GM10266 (cell line): ENCODE measurements at regions not wholly inside any gene's neighbourhood (a gene's known extent, or its start where the extent isn't known, plus 50 kb on each side); places are given as distances from the start of the nearest gene placed in this dataset.
"Not testable (repeated sequence)": the region's sequence is repeated elsewhere in the genome, so short reads cannot be mapped to it uniquely, and the experiment has no call there.

ENCODE experiments used
- DNase-seq: peaks from one replicate; pipeline ENCODE4 v3.0.0; 2012; ENCODE audit errors: extremely low spot score
- CTCF ChIP-seq: IDR thresholded peaks from 2 replicates; pipeline ENCODE4 v1.5.1; 2012; ENCODE audit warnings: mild to moderate bottlenecking, low read depth; ENCODE audit not compliant: control insufficient read depth, insufficient read depth; ENCODE audit errors: missing control alignments

- DNase-seq: no peak
- TF ChIP-seq CTCF: no peak
Observed at GRCh38 chrY:12212394-12212793, 488.6 kb upstream of the USP9Y start.

GRCh38 chrY:12215564-12216022, 485.4 kb upstream of the USP9Y start:
- DNase-seq: no peak
- no peak for TF ChIP-seq CTCF

GRCh38 chrY:12230921-12231320, 470.1 kb upstream of the USP9Y start:
- DNase-seq: no peak
- no peak for TF ChIP-seq CTCF

- DNase-seq: no peak
- no peak for TF ChIP-seq CTCF
Observed at GRCh38 chrY:12236399-12236798, 464.6 kb upstream of the USP9Y start.

GRCh38 chrY:12240326-12240725, 460.7 kb upstream of the USP9Y start:
- not testable (repeated sequence) for DNase-seq

- TF ChIP-seq CTCF: no peak
Observed at GRCh38 chrY:12244146-12244545, 456.9 kb upstream of the USP9Y start.

GRCh38 chrY:12253756-12254155, 447.3 kb upstream of the USP9Y start:
- DNase-seq: no peak
- no peak for TF ChIP-seq CTCF

More at GRCh38 chrY:12244146-12244545, 456.9 kb upstream of the USP9Y start:
- no peak for DNase-seq

GRCh38 chrY:12271162-12271561, 429.9 kb upstream of the USP9Y start:
- no peak for DNase-seq
- no peak for TF ChIP-seq CTCF
